ENCODE measurements at regions not wholly inside any gene's neighbourhood (a gene's known extent, or its start where the extent isn't known, plus 50 kb on each side); places are given as distances from the start of the nearest gene placed in this dataset.

GRCh38 chr13:69391756-69392155 lies 715.9 kb upstream of the ATXN8OS start:
- DNase-seq: no peak

GRCh38 chr13:69389899-69390298 lies 717.7 kb upstream of the ATXN8OS start:
- DNase-seq: peak; percentile 99

DNA sequence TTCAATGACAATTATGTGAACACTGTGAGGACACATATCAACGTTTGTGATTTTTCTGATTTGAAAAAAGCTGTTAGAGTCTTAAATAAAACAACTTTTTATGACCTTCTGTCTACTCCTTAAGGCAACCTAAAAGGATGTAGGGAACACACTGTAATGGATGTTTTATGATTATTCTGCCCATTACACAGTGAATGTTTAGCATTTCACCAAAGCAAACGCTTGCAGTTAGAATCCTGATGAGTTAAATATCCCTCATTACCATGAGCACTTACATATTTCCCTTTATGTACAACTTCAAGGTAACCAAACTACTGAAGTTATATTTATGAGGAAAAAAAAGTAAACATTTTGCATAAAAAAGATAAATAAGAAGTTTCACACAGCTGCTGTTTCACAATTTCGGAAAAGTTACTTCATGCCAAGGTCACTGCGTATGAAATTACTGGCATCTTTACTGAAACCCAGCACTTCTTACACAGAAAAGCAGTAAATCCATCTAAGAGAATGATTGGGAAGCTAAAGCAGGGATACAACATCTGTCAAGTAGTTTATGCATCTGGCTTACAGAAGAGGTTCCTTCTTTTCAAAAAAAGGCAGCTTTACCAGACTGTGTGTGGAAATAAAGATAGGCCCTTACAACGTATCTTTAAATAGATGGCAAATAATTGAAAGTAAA lies 733.7 kb upstream of the ATXN8OS start:
- DNase-seq: peak; percentile 19

- no peak for DNase-seq
These were observed 744.3 kb upstream of the ATXN8OS start for GRCh38 chr13:69363360-69363759.

DNA sequence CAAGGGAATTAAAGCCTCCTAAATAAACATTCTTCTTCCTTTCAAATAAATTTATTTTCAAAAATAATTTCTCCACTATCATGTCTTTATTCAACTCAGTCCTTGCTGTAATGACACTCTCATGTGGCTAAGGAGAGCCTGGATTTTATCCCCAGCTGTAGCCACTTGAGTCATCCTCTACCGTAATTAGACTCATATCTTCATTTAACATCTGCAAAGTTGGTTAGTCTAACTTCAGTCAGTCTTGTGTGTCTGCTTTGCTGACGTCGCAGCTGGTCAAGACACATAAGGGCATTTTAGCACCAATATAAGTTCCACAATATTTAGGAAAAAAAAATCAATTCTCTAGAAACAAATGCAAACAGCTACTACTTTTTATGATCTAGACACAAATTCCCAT lies 776.4 kb upstream of the ATXN8OS start:
- DNase-seq: peak; percentile 6

GRCh38 chr13:69324090-69324886 lies 783.3 kb upstream of the ATXN8OS start:
- DNase-seq: peak; percentile 38

GRCh38 chr13:69319656-69320055 lies 788.0 kb upstream of the ATXN8OS start:
- peak; percentile 54 for DNase-seq

GRCh38 chr13:69315039-69315438 lies 792.6 kb upstream of the ATXN8OS start:
- DNase-seq: no peak

DNA sequence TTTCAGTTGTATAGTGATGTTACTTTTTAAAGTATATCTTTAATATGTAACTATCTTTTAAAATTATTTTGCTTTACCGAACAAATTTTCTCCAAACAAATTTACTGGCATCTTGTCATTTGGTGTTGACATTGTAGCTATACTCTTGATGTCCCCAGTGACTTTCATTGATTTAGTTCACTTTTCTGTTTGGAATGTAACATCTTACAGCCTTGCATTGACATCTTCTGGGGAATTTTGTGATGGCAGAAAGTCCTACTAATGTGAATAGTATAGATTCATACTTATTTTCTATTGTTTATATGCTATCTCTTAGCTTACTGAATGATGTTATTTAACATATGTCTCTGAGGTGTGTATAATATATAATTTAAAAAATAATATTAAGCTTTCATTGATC lies 800.9 kb upstream of the ATXN8OS start:
- no peak for DNase-seq

DNA sequence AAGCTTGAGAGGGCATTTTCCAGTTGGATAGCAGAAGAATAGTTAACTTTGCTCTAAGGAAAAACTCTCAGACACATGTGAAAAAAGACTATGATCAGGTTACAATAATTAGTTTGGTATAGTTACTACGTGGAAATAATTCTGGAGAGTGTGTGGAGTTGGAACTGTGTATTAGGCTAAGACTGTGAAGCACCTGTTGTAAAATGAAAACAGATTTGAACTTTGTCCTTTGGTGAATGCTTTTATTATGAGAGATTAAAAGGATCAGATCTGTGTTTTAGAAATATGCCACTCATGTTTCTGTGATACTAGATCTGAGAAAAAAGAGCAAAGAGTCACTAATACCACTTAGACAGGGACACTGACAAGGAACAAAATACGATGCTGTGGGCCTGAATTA lies 807.5 kb upstream of the ATXN8OS start:
- no peak for DNase-seq

- DNase-seq: no peak
These were observed 811.5 kb upstream of the ATXN8OS start for GRCh38 chr13:69296130-69296529.

DNA sequence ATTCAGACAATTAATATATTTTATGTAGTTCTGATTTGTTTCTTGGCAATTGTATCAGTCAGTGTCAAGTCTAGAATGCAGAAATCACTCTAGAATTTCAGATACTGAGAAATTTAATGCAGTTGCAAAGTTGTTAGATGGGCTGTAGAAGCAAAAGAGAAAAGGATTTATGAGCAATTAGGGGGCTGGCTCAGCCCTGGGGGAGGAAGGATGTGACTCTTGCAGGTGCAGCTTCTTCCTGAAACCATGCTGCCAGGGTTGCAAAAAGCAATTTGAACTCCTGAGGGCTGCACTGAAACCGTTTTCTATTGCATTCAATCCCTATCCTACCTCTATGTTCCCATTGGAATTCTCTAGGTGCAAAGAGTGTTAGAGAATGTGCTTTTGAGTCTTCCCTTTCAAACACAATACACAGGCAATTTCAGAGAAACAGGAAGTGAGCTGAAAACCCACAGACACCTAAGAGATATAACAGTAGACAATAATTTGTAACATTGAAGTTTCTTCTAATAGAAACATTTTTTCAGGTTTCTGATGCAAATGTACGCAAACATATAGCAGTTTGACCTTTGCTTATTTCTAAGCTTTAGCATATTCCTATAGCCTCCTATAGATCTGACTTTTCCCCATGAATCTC lies 814.7 kb upstream of the ATXN8OS start:
- peak; percentile 12 for DNase-seq

- DNase-seq: no peak
These were observed 816.2 kb upstream of the ATXN8OS start for GRCh38 chr13:69291292-69291906.

DNA sequence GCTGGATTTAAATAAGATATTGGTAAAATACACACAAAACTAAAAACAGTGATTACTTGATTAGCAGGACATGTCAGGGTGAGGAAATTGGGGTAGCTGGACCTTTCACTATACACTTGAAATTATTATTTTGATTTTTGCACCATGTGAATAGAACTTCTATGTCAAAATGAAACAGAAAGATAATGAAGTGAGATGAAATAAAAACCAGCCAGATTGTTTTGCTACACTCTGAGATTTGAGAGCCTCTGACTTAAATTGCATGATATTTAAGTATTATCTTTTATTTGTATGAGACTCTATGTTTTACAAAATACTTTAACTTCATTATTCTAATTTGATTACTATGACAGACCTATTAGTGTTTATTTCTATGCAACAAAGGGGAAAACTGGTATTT lies 819.6 kb upstream of the ATXN8OS start:
- no peak for DNase-seq

GRCh38 chr13:69287050-69287698 lies 820.5 kb upstream of the ATXN8OS start:
- no peak for DNase-seq

- DNase-seq: no peak
These were observed 823.8 kb upstream of the ATXN8OS start for GRCh38 chr13:69283837-69284236.

- DNase-seq: no peak
These were observed 824.3 kb upstream of the ATXN8OS start for GRCh38 chr13:69283301-69283700.

- no peak for DNase-seq
These were observed 827.2 kb upstream of the ATXN8OS start for GRCh38 chr13:69280399-69280798.

- no peak for DNase-seq
These were observed 828.4 kb upstream of the ATXN8OS start for GRCh38 chr13:69279213-69279612.

DNA sequence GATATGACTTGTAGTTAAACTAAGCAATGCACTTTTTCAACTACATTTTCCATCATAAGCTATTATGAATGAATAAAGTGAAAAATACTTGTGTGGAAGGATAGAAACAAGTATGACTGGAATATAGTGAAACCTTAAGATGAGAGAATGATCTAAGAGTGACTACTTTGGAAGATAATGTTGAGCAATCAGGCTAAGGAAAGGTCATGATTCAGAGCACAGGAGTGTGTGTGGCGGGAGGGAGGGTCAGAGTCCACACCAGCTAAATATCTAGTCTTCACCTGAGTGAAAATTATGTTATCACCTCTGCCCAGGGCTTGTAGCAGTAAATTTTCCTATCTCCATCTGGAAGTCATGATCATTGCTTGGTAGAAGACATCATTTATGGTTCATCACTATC lies 833.4 kb upstream of the ATXN8OS start:
- DNase-seq: no peak

DNA sequence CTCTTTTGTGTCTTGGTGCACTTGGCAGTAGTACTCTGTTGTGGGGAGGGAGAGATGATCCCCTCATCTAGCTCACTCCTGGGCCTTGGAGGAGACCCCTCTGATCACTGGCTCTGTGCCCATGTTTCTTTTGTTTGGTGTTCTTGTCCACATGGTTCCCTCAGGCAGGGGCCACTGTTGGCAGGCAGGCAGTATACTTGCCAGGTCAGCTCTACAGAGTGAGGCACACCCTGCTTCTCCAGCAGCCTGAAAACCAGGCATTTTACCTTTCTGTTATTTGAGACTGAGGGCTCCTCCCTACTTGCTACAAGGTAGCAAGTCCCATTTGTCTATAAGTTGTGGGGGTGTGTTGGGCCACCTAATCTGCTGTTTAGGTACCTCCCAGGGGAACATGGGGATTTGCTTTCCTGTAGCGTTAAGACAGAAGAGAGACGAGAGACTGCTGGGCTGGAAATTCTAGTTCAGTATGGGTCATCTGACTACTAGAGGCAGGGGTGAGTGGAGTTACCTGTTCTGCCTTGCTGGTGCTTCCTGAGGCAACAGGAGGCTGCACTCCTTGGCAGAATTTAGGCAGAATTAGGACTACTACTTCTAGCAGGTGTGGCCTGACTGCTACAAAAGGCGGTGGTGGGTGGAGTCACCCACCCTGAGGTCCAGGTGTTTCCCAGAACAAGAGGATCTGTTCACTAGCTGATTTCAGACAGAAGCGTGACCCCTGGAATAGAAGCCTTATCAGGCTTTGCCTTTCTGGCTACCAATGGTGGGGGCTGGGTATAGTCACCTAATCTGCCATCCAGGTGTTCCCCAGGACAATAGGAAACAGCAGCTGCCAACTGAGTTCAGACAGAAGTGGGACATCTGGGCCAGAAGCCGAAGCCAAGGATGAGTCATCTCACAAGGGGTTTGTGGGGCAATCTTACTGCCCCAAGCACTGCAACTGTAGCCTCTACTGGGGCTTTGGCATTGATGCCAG lies 843.0 kb upstream of the ATXN8OS start:
- no peak for DNase-seq

DNA sequence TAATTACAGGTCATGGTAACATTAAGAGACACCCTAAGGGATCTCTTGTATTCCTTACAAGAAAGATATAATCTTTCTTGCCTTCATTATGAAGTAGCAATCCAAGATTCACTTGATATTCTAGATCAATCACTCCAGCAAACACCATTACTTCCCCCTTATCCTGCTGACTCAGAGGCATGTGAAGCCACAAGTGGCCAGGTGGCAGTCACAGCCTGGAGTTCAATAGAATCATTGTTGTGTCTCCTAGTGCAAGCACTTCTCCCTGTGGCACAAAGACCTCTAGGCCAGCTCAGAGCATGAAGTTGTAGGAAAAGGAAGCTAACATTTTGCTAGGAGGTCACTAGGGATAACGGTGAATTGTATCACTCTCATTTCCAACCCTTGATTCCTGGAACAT lies 864.3 kb upstream of the ATXN8OS start:
- peak; percentile 11 for DNase-seq
